CD4-positive, alpha-beta T cell treated with Interleukin-6 at 100 ng/mL for 8 hours (primary cell): ENCODE measurements at regions not wholly inside any gene's neighbourhood (a gene's known extent, or its start where the extent isn't known, plus 50 kb on each side); places are given as distances from the start of the nearest gene placed in this dataset.
"Not testable (repeated sequence)": the region's sequence is repeated elsewhere in the genome, so short reads cannot be mapped to it uniquely, and the experiment has no call there.

Experiments used
- DNase-seq: peaks from one replicate; pipeline ENCODE4 v3.0.0-alpha.2; 2020; ENCODE audit warnings: mixed read lengths, low spot score

DNA sequence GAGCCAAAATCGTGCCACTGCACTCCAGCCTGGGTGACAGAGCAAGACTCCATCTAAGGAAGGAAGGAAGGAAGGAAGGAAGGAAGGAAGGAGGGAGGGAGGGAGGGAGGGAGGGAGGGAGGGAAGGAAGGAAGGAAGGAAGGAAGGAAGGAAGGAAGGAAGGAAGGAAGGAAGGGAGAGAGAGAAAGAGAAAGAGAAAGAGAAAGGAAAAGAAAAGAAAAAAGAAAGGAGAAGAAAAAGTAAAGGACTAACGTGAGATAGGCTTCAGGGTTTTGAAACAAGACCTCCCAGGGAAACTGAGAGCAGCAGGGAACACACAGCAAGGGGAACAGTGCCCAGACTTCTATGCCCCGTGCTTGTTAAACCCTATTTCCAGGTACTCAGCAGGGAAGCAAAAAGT lies 278.7 kb downstream of the C16orf95 start:
- DNase-seq, result not testable (repeated sequence)

GRCh38 chr16:87040169-87041117 lies 276.7 kb downstream of the C16orf95 start:
- no peak for DNase-seq

DNA sequence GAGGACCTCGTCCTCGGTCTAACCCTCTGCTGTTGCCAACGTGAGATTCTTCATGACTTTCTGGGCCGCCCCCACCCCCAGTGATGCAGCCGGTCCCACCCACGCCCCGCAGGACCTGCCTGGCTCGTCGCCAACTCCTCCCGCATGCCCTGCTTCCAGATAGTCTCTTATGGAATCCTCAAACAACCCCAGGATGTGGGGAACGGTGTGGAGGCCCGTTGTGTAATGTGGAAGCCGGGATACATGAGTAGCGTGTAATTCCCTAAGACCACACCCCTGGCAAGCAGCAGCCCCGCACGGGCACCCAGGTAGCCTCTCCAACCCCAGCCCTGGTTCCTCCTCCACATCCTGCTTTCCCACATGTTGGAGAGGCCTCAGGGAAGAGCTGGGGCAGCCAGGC lies 275.9 kb downstream of the C16orf95 start:
- no peak for DNase-seq

GRCh38 chr16:87042551-87043230 lies 274.5 kb downstream of the C16orf95 start:
- DNase-seq, result no peak

- no peak for DNase-seq
Observed at GRCh38 chr16:87043231-87044031, 273.8 kb downstream of the C16orf95 start.

DNA sequence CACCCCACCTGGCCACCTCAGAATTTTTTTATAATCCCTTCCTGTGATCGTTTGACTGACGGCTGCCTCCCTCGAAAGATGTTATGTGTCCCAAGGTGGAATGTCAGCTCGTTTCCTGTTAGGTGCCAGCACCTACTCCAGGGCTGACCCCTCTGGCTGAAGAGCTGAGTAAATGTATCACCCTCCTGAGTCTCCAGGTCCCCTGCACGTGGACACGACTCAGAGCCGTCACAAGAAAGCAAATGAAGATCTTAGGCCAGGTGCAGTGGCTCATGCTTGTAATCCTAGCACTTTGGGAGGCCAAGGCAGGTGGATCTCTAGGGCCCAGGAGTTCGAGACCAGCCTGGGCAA lies 273.2 kb downstream of the C16orf95 start:
- no peak for DNase-seq

DNA sequence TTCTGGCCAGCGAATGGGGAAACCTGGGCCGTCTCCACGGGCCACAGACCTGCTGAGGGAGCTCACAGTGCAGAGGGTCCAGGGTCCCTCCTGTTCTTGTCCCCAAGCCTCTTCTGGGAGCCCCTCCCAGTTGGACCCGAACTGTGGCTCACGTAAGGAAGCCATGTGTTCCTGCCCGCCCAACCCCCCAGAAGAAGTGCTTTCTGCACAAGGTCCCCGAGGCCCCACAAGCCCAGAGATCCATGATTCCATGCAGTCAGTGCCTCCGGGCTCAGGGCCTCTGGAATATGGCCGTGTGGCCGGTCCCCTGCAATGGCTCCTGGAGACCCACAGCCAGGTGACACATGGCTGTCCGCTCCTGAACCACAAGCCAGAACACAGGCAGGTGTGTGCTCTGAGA lies 272.4 kb downstream of the C16orf95 start:
- DNase-seq, result no peak

DNA sequence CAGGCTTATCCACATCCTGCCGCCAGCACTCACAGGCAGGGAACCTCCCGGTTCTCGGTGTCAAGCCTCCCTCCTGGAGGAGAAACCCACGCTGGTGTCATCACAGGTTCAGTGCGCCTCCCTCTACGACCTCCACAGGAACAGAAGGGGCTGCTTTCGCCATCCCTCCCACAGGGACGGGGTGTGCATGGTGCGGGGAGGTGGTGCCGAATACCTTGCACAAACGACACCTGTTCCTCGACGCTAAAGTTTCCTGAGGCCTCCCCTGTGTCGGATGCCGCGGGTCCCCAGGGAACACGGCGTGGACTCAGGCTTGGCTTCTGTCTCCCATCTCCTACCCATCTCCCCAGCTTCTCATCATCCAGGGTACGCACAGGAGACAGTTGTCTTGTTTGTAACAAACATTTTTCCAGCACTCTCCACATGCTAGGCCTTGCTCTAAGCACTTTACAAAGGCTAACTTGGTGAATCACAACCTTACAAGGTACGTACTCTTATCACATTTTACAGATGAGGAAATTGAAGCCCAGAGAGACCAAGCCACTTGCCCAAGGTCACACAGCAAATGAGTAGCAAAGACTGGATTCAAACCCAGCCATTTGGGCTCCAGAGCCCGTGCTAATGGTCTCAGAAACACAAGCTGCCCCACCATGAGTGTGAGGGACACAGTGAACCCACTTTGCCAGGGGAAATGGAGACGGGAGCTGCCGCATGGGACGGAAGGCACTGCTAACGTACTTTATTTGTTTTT lies 271.6 kb downstream of the C16orf95 start:
- no peak for DNase-seq

- no peak for DNase-seq
Observed at GRCh38 chr16:87046235-87046634, 271.0 kb downstream of the C16orf95 start.

GRCh38 chr16:87047221-87048037 lies 269.8 kb downstream of the C16orf95 start:
- no peak for DNase-seq

DNA sequence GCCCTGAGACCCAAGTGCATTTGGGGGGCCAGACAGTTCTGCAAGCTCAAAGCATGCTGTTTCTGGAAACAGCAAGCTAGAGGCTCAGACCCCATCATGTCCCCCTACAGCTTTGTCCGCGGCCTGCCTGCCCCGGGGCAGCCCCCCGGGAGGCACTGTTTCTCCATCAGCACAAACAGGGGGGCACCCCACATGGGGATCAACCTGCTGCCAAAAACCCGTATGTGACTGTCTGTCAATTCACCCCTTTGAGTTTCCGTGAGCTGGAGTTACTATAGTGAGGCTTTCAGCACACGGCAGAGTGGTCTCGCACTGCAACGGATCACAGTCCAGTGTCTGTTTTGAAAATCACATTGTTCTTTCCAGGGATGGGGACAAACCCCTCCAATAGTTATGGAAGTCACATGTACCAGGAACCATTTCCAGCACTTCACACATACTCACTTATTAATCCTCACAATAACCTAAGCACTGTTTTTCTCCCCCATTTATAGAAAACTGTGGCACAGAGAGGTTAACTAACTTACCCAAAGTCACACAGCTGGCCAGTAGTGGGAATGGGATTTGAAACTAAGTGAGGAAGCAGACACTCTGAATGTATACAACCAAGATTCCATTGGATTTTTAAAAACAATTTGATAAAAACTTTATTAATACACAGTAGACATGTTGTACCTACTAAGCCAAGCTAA lies 269.0 kb downstream of the C16orf95 start:
- DNase-seq, result no peak

- no peak for DNase-seq
Observed at GRCh38 chr16:87048730-87049115, 268.5 kb downstream of the C16orf95 start.

- not testable (repeated sequence) for DNase-seq
Observed at GRCh38 chr16:87049216-87049615, 268.0 kb downstream of the C16orf95 start.

- DNase-seq, result no peak
Observed at GRCh38 chr16:87050142-87050541, 267.1 kb downstream of the C16orf95 start.

- no peak for DNase-seq
Observed at GRCh38 chr16:87051526-87052320, 265.5 kb downstream of the C16orf95 start.

DNA sequence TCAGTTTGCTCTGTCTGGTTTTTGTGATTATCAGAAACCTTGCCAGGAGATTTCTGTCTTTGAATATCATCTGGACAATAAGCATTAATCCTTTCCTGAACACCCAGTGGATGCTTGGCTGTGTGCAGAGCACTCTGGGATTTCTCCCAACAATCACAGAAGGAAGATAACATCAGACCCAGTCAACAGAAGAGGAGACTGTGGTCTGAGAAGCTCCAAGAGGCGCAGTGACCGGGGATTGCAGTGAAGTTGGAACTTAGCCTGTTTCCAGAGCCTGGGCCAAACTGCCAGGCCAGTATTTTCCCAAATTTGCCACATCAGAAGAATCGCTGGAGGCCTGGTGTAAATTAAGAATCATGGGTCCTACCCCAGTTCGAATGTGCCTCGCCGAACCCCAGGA lies 264.7 kb downstream of the C16orf95 start:
- DNase-seq, result no peak

DNA sequence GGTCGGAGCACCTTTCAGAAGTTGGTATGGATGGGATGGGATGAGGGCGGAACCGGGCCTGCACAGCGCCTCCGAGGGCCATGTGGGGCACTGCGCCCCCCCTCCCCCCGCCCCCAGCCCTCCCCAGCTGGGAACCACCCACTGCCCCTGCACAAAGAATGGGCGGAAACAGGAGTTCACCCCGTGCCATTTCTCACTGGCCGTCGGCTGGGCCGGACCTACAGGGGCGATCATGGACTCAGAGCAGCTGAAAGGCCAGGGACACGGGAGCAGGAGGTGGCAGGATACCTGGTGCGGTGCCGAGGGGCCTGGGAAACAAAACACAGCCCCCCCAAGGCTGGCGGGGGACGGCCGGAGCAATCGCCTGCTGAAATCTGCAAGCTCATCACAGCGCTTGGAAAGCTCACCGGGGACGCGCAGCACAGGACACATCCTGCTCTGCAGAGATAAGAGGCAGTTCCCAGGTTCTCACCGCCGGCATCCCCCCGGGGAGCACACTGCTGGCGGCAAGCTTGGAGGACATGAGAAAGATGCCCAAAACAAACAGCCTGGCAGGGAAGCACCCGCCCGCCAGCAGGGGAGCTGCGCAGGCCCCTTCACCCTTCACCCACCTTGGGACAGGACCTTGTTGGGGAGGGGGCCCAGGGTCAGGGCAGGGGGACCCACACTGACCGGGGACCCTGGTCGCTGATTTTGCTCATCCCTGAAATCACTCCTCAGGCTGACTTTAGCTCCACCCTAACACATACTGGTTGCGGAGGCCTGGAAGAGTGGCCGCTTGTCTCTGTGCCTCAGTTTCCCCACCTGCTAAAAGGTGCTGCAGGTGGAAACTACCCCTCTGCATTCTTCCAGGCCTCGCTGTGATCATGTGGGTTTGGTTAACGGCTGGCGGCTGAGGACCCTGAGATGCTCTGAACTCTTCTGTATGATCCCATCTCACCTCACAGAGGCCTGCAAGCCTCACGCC lies 263.9 kb downstream of the C16orf95 start:
- no peak for DNase-seq

DNA sequence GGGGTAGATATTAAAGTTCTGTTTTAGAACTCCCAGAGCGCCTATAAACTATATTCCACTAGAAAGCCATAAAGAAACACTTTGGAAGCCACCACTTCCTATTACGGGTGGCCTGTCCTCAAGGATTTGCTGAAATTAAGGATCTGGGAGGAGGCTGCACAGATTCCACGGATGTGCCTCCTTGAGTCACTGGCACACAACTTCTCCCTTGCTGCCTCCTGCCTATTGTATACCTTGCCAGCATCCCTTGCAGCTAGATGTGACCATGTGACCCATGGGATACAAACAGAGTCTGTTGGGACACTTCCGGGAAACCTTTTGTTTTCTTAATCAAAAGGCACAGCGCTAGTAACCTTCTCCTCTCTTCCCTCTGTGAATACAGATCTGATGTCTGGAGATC lies 263.0 kb downstream of the C16orf95 start:
- no peak for DNase-seq
